Ascending aorta (tissue), 2 donors: ENCODE measurements at regions not wholly inside any gene's neighbourhood (a gene's known extent, or its start where the extent isn't known, plus 50 kb on each side); places are given as distances from the start of the nearest gene placed in this dataset.
"Not testable (repeated sequence)": the region's sequence is repeated elsewhere in the genome, so short reads cannot be mapped to it uniquely, and the experiment has no call there.

Experiments
- DNase-seq, 2 donors: peaks; one replicate each; pipeline ENCODE4 v3.0.0-alpha.2; 2019; ENCODE audit warnings: low spot score in 2 of 2
- H3K27ac ChIP-seq, 2 donors: fragments of 200-600 bp; sonication (generic); one replicate each; pipeline ENCODE4 v1.5.1; 2016 to 2017; ENCODE audit warnings: mild to moderate bottlenecking in 1 of 2
- H3K27me3 ChIP-seq: fragments of 200-600 bp; sonication (generic); one replicate; pipeline ENCODE4 v1.5.1; 2017
- H3K36me3 ChIP-seq, 2 donors: fragments of 200-600 bp; sonication (generic); one replicate each; pipeline ENCODE4 v1.5.1; 2016
- H3K4me1 ChIP-seq, 2 donors: fragments of 200-600 bp; sonication (generic); one replicate each; pipeline ENCODE4 v1.5.1; 2016 to 2017; ENCODE audit warnings: mild to moderate bottlenecking in 1 of 2
- H3K4me3 ChIP-seq, 2 donors: fragments of 200-600 bp; sonication (generic); one replicate each; pipeline ENCODE4 v1.5.1; 2016 to 2017; ENCODE audit warnings: mild to moderate bottlenecking in 1 of 2
- H3K9me3 ChIP-seq, 2 donors: fragments of 200-600 bp; sonication (generic); one replicate each; pipeline ENCODE4 v1.5.1; 2016
- CTCF ChIP-seq, 3 experiments: fragments of 200-600 bp in 2 of 3; fragments of 450-650 bp in 1 of 3; sonication (generic) in 2 of 3; IDR thresholded peaks; one replicate each; pipeline ENCODE4 v1.5.1; 2016 to 2019; ENCODE audit warnings: antibody characterized with exemption in 3 of 3, mild to moderate bottlenecking in 1 of 3, moderate library complexity in 1 of 3
- intact Hi-C: fragments of 100-400 bp; cut with DNase I; formaldehyde crosslinking; loops from one replicate; pipeline ENCODE4 v1.15.1; 2023

- H3K27ac ChIP-seq = no peak overlapping the region
- TF ChIP-seq CTCF (IDR thresholded peaks at IDR 0.05) = no peak
- peaks cover 0 to 1% of the 10 kb centered on the region in 2 donors for H3K36me3 ChIP-seq
- H3K4me3 ChIP-seq = no peak overlapping the region
- H3K9me3 ChIP-seq = no peaks in the 10 kb centered on the region
- no peaks in the 10 kb centered on the region for H3K4me1 ChIP-seq
- no peak for DNase-seq
- no peaks in the 10 kb centered on the region for H3K27me3 ChIP-seq
- intact Hi-C loops = no loop called here
Observed at GRCh38 chr7:66454600-66455225, 174.0 kb upstream of the KCTD7 start.

GRCh38 chr7:66455432-66455831 lies 173.2 kb upstream of the KCTD7 start:
- H3K36me3 ChIP-seq, intact Hi-C loops, H3K9me3 ChIP-seq, H3K4me1 ChIP-seq, H3K27ac ChIP-seq, H3K4me3 ChIP-seq, H3K27me3 ChIP-seq, DNase-seq: not testable (repeated sequence)

DNA sequence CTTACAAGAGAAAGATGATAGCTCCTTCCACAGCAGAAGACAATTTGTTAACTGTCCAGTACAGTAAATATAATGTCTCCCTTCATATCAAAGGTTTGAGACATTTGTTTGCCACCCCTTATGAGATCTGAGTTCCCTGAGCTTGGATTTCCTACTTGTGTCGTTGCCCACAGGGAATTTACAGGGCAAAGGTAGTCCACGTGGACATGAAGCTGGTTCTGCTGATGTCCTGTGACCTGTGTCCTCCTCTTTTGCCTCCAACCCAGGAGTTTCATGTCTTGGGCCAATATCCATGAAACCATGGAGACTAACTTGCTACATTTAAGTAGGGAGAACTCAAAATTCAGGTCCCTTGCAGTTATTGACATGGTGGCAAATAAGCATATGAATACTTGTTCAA lies 172.2 kb upstream of the KCTD7 start:
- H3K4me3 ChIP-seq, H3K27me3 ChIP-seq, H3K9me3 ChIP-seq, DNase-seq, intact Hi-C loops, H3K27ac ChIP-seq, H3K36me3 ChIP-seq, H3K4me1 ChIP-seq: not testable (repeated sequence)

GRCh38 chr7:66458991-66459390 lies 169.7 kb upstream of the KCTD7 start:
- H3K27me3 ChIP-seq, H3K36me3 ChIP-seq, H3K4me1 ChIP-seq, intact Hi-C loops, H3K9me3 ChIP-seq, H3K4me3 ChIP-seq, H3K27ac ChIP-seq, DNase-seq: not testable (repeated sequence)

GRCh38 chr7:66459783-66460413 lies 168.8 kb upstream of the KCTD7 start:
- H3K27ac ChIP-seq, H3K27me3 ChIP-seq, H3K4me1 ChIP-seq, H3K4me3 ChIP-seq, intact Hi-C loops, H3K9me3 ChIP-seq, H3K36me3 ChIP-seq, DNase-seq: not testable (repeated sequence)

DNA sequence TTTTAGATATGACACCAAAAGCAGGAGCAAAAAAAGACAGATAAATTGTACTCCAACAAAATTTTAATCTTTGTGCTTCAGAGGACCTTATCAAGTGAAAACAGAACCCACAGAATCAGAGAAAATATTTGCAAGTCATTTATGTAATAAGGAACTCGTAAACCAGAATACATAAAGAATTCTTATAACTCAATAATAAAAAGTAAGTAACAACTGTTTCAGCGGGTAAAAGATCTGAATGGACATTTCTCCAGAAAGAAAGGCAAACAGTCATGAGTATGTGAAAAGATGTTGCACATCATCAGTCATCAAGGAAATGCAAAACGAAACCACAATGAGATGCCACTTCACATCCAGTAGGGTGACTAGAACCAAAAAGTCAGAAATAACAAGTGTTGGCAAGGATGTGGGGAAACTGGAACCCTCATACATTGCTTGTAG lies 167.7 kb upstream of the KCTD7 start:
- intact Hi-C loops = no loop called here
- no peaks in the 10 kb centered on the region for H3K27me3 ChIP-seq
- no peaks in the 10 kb centered on the region for H3K4me1 ChIP-seq
- H3K36me3 ChIP-seq = no peaks in the 10 kb centered on the region
- H3K27ac ChIP-seq = no peak overlapping the region
- no peak for TF ChIP-seq CTCF (IDR thresholded peaks at IDR 0.05)
- H3K9me3 ChIP-seq = no peaks in the 10 kb centered on the region
- H3K4me3 ChIP-seq = no peak overlapping the region
- DNase-seq = no peak

GRCh38 chr7:66461397-66461796 lies 167.3 kb upstream of the KCTD7 start:
- H3K4me3 ChIP-seq, H3K36me3 ChIP-seq, intact Hi-C loops, H3K27me3 ChIP-seq, H3K9me3 ChIP-seq, DNase-seq, H3K27ac ChIP-seq, H3K4me1 ChIP-seq: not testable (repeated sequence)

DNA sequence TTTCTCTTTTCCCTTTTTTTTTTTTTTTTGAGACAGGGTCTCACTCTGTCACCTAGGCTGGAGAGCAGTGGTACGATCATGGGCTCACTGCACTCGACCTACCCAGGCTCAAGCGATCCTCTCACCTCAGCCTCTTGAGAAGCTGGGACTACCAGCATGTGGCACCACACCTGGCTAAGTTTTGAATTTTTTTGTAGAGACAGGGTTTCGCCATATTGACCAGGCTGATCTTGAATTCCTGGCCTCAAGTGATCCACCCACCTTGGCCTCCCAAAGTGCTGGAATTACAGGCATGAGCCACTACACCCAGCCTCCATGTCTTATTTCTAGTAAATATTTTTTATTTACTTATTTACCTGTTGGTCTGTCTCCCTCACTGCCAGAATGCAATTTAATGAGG lies 165.8 kb upstream of the KCTD7 start:
- H3K4me3 ChIP-seq, H3K4me1 ChIP-seq, H3K27me3 ChIP-seq, H3K9me3 ChIP-seq, intact Hi-C loops, H3K27ac ChIP-seq, DNase-seq, H3K36me3 ChIP-seq: not testable (repeated sequence)

DNA sequence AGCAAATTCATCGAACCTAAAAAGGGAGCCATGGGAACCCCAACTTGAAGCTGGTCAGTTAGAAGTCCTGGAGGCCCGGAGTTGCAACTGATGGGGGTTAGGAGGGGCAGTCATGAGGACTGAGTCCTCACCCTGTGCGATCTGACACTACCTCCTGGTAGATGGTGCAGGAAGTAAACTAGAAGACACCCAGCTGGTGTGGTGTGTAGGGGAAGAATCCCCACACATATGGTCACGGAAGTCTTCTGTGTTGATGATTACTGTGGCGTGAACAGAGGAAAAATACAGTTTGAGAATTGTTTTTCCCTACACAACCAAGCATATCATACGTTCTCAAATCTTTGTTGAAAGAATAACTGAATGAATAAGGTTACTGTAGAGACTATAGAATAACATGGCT lies 164.6 kb upstream of the KCTD7 start:
- Histone ChIP-seq H3K27ac (no peak overlapping the region), H3K9me3 (no peaks in the 10 kb centered on the region), H3K27me3 (no peaks in the 10 kb centered on the region), H3K4me1 (no peaks in the 10 kb centered on the region), H3K4me3 (no peak overlapping the region), H3K36me3 (no peaks in the 10 kb centered on the region)
- TF ChIP-seq CTCF (IDR thresholded peaks at IDR 0.05) = no peak
- intact Hi-C loops = no loop called here
- DNase-seq = no peak
